Choroid plexus epithelial cell (primary cell): ENCODE measurements at regions not wholly inside any gene's neighbourhood (a gene's known extent, or its start where the extent isn't known, plus 50 kb on each side); places are given as distances from the start of the nearest gene placed in this dataset.

Experiments used
- DNase-seq: peaks from one replicate; pipeline ENCODE4 v3.0.0-alpha.2; 2010; ENCODE audit warnings: low read depth
- H3K4me3 ChIP-seq: 2 replicates; pipeline ENCODE4 v1.5.1; 2011; ENCODE audit warnings: low read depth, mild to moderate bottlenecking, control low read depth, low read length, moderate library complexity
- TF ChIP-seq, protein P1 (sequence below): conservative IDR thresholded peaks from 2 replicates; pipeline ENCODE4 v1.5.1; 2011; ENCODE audit warnings: low read depth, mild to moderate bottlenecking, control low read depth, inconsistent platforms, low read length, moderate library complexity

DNA sequence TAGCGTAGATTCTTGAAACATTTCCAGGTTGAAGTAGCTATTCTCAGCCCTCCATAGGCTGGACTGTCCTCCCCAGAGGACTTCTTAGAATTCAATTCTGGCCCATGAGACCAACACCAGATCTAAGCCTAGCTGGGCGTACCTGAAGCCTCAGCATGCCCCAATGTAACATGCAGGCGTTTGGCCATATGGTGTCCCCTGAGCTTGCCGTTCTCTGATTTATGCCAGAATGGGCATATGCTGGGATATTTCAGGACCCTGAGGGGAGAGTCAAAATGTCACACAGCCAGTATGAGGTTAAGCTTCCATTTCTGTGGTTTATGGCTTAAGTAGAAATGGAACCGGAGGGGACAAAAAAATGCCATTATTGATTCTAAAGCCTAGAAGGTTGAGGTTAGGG, 317.7 kb upstream of the OBI1 start:
- H3K4me3 ChIP-seq = no peak overlapping the region
- TF ChIP-seq, protein P1, sequence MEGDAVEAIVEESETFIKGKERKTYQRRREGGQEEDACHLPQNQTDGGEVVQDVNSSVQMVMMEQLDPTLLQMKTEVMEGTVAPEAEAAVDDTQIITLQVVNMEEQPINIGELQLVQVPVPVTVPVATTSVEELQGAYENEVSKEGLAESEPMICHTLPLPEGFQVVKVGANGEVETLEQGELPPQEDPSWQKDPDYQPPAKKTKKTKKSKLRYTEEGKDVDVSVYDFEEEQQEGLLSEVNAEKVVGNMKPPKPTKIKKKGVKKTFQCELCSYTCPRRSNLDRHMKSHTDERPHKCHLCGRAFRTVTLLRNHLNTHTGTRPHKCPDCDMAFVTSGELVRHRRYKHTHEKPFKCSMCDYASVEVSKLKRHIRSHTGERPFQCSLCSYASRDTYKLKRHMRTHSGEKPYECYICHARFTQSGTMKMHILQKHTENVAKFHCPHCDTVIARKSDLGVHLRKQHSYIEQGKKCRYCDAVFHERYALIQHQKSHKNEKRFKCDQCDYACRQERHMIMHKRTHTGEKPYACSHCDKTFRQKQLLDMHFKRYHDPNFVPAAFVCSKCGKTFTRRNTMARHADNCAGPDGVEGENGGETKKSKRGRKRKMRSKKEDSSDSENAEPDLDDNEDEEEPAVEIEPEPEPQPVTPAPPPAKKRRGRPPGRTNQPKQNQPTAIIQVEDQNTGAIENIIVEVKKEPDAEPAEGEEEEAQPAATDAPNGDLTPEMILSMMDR = no peak
- DNase-seq = no peak

DNA sequence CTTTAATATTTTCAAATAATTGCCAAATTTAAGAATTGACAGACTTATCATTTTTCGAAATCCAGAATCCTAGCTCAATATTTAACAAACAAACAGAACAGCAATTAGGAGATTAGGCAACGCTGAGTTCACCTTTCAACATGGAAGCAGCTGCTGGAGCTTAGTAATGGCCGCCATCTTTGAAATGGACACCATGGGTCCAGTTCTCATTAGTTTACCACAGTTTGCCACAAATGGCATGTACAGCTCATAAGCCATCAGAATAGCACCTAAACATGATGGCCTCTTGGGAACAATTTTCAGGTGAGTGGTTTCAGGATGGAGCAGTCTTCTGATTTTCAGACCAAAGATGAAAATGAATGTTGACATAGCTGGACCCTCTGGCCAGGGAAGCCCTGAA, 313.6 kb upstream of the OBI1 start:
- H3K4me3 ChIP-seq = no peak overlapping the region
- DNase-seq = no peak
- TF ChIP-seq, protein P1 = no peak

DNA sequence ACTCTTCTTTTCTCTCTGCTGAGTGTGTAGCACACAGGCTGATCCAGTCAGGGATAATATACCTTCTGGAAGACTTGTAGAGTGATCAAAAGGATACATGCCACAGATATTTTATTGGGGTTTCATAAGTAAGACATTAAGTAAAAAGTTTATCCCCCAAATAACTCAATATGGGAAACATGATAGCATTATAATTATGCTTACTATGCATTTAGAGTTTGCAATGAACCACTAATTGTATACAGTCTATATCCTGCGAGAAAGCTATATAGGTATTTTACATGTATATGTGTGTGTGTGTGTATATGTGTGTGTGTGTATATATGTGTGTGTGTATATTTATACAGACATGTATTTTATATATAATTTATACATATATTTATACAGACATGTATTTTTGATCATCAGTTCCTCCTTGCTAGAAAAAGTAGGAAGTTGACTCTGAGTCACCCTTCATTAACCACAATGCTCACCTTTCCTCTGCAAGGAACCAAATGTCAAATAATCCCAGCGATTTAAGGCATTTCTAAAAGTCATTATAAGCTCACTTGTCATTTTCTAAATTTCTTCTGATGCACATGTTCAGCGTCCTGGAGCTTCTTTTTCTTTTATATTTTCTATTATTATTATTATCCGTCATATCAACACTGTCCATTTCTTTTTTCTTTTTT, 312.5 kb upstream of the OBI1 start:
- DNase-seq = no peak
- no peak overlapping the region for H3K4me3 ChIP-seq
- TF ChIP-seq, protein P1 = no peak

DNA sequence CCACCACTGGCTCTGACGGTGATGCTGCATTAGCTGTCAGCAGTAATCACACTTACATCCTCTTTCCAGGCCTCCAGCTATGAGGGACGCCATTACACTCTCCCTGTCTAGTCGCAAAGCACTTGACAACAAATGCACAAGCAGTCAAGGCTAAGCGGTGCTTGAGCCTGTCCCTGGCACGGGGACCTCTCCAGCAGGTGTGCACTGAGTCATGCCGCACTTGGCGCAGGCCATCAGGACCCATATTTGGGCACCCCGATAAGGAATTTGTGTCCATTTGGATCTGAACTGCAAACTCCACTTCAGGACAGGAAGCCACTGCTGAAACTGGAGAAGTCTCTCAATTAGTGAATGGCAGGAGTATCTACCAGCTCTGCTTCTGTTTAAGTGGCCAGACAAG, 301.9 kb upstream of the OBI1 start:
- no peak overlapping the region for H3K4me3 ChIP-seq
- TF ChIP-seq, protein P1 = no peak
- no peak for DNase-seq

DNA sequence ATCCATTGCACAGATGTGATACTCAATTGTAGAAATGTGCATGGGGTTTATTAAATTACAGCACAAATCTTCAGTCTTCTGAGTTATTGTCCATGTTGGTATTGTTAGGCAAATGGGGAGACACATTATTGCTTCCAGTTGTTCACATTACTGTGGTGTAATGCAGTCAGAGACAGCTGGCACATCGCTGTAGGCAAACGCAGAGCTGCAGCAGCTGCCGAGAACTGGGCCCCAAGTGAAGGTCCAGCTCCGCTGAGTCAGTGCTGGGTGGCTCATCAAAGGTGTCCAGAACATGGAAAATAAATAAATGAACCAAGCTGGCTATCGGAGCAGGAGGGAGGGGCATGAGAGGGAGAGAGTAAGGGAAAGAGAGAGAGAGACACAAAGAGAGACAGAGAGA, 299.1 kb upstream of the OBI1 start:
- H3K4me3 ChIP-seq = no peak overlapping the region
- no peak for DNase-seq
- TF ChIP-seq, protein P1 = no peak

DNA sequence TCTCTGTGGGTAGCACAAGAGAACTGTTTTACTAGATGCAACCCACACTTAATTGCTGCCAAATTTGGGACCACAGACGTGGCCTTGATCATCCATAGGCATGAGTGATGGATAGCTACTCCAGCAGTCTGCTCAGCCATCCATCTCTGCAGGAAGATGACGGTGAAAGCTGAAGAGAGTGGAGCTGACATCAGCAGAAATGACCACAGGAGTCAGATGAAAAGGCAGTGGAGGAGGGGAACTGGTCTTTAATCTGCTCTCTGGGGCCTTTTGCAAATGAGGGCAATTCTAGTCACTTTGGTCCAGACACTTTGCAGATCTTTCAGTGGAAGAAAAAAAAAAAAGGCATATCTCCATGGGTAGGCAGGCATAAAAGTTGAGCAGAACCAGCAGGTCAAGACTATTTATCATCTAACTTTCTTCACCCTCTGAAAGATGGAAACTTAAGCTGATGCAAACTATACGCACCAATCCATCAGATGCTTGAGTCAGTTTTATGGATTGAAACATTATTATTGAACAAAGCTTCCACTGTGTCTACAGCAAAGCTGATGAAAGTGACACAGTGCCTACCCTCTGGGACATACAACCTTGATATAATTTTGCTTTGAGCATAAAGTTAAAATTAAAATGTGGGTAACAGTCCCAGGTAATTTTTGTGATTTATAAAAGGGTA, 281.6 kb upstream of the OBI1 start:
- DNase-seq = no peak
- TF ChIP-seq, protein P1 = no peak
- H3K4me3 ChIP-seq = no peak overlapping the region

DNA sequence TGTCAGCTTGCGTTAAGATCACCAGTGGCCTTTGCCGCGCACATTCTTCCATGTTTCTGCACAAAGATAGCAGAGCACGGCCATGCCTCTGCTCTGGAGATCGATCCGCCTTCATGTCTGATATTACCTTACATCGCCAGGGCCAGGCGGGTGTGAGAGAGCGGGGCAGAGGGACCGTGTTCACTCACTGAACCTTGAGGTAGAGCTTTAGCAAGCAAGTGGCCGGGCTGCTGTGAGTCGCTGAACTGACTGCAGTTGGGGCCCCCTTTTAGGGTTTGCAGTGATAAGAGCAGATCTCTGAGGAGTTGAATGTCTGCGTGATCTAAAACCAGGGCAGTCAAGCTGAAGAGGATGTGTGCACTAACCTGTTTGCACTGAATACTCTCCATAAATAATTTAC, 275.4 kb upstream of the OBI1 start:
- TF ChIP-seq, protein P1 = no peak
- no peak for DNase-seq
- no peak overlapping the region for H3K4me3 ChIP-seq
